Heart left ventricle (tissue), 13 donors: ENCODE measurements at regions not wholly inside any gene's neighbourhood (a gene's known extent, or its start where the extent isn't known, plus 50 kb on each side); places are given as distances from the start of the nearest gene placed in this dataset.

Experiments used
- POLR2A ChIP-seq, 2 donors: fragments of 450-650 bp; IDR thresholded peaks; one replicate each; pipeline ENCODE4 v1.6.1; 2017; ENCODE audit warnings: antibody characterized with exemption in 2 of 2, mild to moderate bottlenecking in 2 of 2, moderate library complexity in 2 of 2
- TF ChIP-seq, protein P1 (sequence below), 12 donors: fragments of 200-600 bp; sonication (generic) in 4 of 12; IDR thresholded peaks; one replicate each; pipeline versions ENCODE4 v1.5.0 to v1.8.0; 2018 to 2022; ENCODE audit warnings: antibody characterized with exemption in 12 of 12, mild to moderate bottlenecking in 5 of 12
- donor health status: ischemic (EF 13 %, LVEDD 7.1; RV severe dilation, severe dysfunction).
- donor health status: DM: no; HTN: yes; CAD: no.
- donor health status: DM: no; HTN: no; CAD: no.
- donor health status: ischemic (EF 25% LVEDD 6.9; RV normal size, moderate dysfunction).
- donor health status: ischemic (EF 25% LVEDD 5.7; RV mildly dilated, moderate dysfunction).
- donor health status: ischemic (EF 35%, LVEDD 5.7; RV mildly dilated, moderate dysfunction).
- donor health status: nonischemic (EF 11% LVEDD 7.7; RV severe dilation, severe dysfunction).
- donor health status: DM: yes; HTN: yes; CAD: no.
- donor health status: PGD.
- donor health status: ischemic (EF 29% LVEDD 5.4; RV normal size, mild dysfunction).
- donor health status: nonischemic (EF 23%, LVEDD 6.1; RV moderate dilation, normal function).

DNA sequence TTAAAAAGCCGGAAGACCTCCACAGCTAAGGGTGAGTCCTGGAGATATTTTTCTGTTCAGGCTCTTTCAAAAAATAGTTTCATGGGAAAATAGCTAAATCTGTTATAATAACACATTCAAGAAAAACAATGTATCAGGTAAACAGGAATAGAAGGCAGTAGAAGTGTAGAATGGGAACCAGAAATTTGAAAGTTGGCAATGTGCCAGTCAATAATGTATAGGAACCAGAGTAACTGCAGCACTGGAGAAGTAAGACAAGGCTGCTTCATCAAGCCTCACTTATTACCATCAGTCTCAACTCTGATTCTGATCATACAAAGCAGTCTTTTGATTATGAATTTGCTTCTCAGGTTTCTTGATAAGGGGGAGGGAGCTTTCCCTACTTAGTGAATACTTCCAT, 81.4 kb upstream of the VRK2 start:
- TF ChIP-seq, protein P1, sequence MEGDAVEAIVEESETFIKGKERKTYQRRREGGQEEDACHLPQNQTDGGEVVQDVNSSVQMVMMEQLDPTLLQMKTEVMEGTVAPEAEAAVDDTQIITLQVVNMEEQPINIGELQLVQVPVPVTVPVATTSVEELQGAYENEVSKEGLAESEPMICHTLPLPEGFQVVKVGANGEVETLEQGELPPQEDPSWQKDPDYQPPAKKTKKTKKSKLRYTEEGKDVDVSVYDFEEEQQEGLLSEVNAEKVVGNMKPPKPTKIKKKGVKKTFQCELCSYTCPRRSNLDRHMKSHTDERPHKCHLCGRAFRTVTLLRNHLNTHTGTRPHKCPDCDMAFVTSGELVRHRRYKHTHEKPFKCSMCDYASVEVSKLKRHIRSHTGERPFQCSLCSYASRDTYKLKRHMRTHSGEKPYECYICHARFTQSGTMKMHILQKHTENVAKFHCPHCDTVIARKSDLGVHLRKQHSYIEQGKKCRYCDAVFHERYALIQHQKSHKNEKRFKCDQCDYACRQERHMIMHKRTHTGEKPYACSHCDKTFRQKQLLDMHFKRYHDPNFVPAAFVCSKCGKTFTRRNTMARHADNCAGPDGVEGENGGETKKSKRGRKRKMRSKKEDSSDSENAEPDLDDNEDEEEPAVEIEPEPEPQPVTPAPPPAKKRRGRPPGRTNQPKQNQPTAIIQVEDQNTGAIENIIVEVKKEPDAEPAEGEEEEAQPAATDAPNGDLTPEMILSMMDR (IDR thresholded peaks at IDR 0.05) = no peak
- TF ChIP-seq POLR2A (IDR thresholded peaks at IDR 0.05) = no peak
